ENCODE measurements at regions not wholly inside any gene's neighbourhood (a gene's known extent, or its start where the extent isn't known, plus 50 kb on each side); places are given as distances from the start of the nearest gene placed in this dataset.
"Not testable (repeated sequence)": the region's sequence is repeated elsewhere in the genome, so short reads cannot be mapped to it uniquely, and the experiment has no call there.

- H3K4me3 ChIP-seq (ENCODE audit: low read depth, low read length) = no peak overlapping the region
Observed at GRCh38 chr2:45103351-45104345, 94.4 kb upstream of the SIX2 start.

DNA sequence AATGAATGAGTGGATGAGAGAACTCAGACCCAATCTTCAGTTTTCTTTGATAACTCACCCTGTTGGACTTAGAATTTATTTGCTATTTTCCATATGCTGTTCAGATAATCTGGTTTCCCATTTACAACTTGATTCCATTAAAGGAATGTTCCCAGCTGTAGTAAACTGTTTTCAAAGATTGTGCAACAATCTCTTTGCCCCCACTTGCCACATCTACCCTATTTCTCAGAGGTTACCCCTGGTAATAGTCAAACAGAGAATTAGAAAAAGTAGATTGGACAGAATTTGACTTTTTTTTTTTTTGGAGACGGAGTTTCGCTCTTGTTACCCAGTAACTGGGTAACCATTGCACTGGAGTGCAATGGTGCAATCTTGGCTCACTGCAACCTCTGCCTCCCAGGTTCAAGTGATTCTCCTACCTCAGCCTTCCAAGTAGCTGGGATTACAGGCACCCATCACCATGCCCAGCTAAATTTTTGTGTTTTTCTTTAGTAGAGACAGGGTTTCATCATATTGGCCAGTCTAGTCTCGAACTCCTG lies 93.4 kb upstream of the SIX2 start:
- TF ChIP-seq, protein P1, sequence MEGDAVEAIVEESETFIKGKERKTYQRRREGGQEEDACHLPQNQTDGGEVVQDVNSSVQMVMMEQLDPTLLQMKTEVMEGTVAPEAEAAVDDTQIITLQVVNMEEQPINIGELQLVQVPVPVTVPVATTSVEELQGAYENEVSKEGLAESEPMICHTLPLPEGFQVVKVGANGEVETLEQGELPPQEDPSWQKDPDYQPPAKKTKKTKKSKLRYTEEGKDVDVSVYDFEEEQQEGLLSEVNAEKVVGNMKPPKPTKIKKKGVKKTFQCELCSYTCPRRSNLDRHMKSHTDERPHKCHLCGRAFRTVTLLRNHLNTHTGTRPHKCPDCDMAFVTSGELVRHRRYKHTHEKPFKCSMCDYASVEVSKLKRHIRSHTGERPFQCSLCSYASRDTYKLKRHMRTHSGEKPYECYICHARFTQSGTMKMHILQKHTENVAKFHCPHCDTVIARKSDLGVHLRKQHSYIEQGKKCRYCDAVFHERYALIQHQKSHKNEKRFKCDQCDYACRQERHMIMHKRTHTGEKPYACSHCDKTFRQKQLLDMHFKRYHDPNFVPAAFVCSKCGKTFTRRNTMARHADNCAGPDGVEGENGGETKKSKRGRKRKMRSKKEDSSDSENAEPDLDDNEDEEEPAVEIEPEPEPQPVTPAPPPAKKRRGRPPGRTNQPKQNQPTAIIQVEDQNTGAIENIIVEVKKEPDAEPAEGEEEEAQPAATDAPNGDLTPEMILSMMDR (IDR thresholded peaks at IDR 0.05; ENCODE audit: low read depth, low read length, missing control alignments) = no peak
- H3K4me3 ChIP-seq (ENCODE audit: low read depth, low read length) = no peak overlapping the region
- no peak for DNase-seq (ENCODE audit: low read depth)

More at GRCh38 chr2:45103351-45104345, 94.4 kb upstream of the SIX2 start:
- no peak for DNase-seq (ENCODE audit: low read depth)
- TF ChIP-seq, protein P1 (IDR thresholded peaks at IDR 0.05; ENCODE audit: low read depth, low read length, missing control alignments) = no peak

DNA sequence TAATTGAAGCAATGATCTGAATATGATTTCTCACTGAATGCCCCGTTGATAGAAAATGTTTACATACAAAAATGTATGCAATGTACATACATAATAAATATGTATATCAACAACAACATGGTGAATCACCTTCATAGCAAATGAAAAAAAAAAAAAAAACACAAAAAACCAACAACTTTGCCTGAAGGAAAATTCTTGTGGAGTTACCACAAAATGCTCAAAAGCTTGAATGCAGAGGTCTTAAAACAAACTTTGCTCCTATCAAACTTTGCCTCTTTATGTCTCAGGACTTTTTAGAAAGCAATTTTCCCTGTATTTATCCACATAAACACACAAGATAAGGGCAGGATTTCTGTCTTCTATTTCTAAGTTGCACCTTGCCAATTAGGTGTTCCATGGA lies 92.9 kb upstream of the SIX2 start:
- no peak overlapping the region for H3K4me3 ChIP-seq (ENCODE audit: low read depth, low read length)
- DNase-seq (ENCODE audit: low read depth) = no peak
- TF ChIP-seq, protein P1 (IDR thresholded peaks at IDR 0.05; ENCODE audit: low read depth, low read length, missing control alignments) = no peak

- H3K4me3 ChIP-seq (ENCODE audit: low read depth, low read length) = no peak overlapping the region
- no peak for DNase-seq (ENCODE audit: low read depth)
- TF ChIP-seq, protein P1 (IDR thresholded peaks at IDR 0.05; ENCODE audit: low read depth, low read length, missing control alignments) = no peak
Observed at GRCh38 chr2:45096996-45097395, 87.7 kb upstream of the SIX2 start.

DNA sequence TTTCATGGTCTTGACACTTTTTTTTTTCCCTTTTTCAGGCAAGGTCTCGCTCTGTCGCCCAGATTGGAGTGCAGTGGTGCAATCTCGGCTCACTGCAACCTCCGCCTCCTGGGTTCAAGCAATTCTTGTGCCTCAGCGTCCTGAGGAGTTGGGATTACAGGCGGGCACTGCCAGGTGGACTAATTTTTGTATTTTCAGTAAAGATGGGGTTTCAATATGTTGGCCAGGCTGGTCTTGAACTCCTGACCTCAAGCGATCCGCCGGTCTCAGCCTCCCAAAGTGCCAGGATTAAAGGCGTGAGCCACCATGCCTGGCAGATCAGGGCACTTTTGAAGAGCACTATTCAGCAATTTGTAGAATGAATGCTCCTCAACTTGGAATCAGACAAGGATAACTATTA lies 86.8 kb upstream of the SIX2 start:
- DNase-seq (ENCODE audit: low read depth); H3K4me3 ChIP-seq (ENCODE audit: low read depth, low read length): not testable (repeated sequence)

GRCh38 chr2:45093663-45094062 lies 84.4 kb upstream of the SIX2 start:
- TF ChIP-seq, protein P1 (IDR thresholded peaks at IDR 0.05; ENCODE audit: low read depth, low read length, missing control alignments) = no peak
- no peak overlapping the region for H3K4me3 ChIP-seq (ENCODE audit: low read depth, low read length)
- DNase-seq (ENCODE audit: low read depth) = no peak

- DNase-seq (ENCODE audit: low read depth) = no peak
- TF ChIP-seq, protein P1 (IDR thresholded peaks at IDR 0.05; ENCODE audit: low read depth, low read length, missing control alignments) = no peak
Observed at GRCh38 chr2:45093181-45093580, 83.9 kb upstream of the SIX2 start.

More at GRCh38 chr2:45093181-45093580, 83.9 kb upstream of the SIX2 start:
- no peak overlapping the region for H3K4me3 ChIP-seq (ENCODE audit: low read depth, low read length)
